Esophagus muscularis mucosa (tissue), 3 donors: ENCODE measurements at regions not wholly inside any gene's neighbourhood (a gene's known extent, or its start where the extent isn't known, plus 50 kb on each side); places are given as distances from the start of the nearest gene placed in this dataset.

Experiments
- CTCF ChIP-seq, 3 experiments: fragments of 200-600 bp in 2 of 3; fragments of 450-650 bp in 1 of 3; sonication (generic) in 2 of 3; IDR thresholded peaks; one replicate each; pipeline ENCODE4 v1.5.1; 2017 to 2019; ENCODE audit warnings: antibody characterized with exemption in 3 of 3, mild to moderate bottlenecking in 2 of 3, moderate library complexity in 1 of 3
- EP300 ChIP-seq: sonication (generic); formaldehyde crosslinking; IDR thresholded peaks from one replicate; pipeline ENCODE4 v1.6.1; 2017; ENCODE audit warnings: antibody characterized with exemption

DNA sequence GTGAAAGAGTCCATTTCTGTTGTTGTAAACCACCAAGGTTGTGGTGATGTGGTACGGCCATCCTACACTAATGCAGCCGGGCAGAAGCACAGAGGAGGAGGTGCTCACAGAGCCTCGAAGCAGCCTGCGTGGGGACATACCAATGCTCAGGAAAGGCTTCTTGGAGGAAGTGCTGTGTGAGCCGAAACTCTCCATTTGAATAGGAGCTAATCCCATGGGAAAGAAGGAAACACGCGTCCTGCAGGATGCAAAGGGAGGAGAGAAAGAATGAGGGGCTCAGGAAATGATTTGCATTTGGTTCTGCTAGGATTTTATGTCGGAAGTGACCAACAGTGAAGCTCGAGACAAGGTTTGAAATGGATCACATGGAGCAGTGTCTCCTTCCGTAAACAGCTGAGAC lies 477.9 kb upstream of the ANKRD30A start:
- no peak for TF ChIP-seq CTCF (IDR thresholded peaks at IDR 0.05)
- TF ChIP-seq EP300, result no peak
